ENCODE measurements at regions not wholly inside any gene's neighbourhood (a gene's known extent, or its start where the extent isn't known, plus 50 kb on each side); places are given as distances from the start of the nearest gene placed in this dataset.

GRCh38 chr14:101069666-101070362 lies 166.3 kb upstream of the RTL1 start:
- DNase-seq, result no peak

- no peak for DNase-seq
These were observed 167.3 kb upstream of the RTL1 start for GRCh38 chr14:101070540-101071492.

GRCh38 chr14:101071493-101071906 lies 168.0 kb upstream of the RTL1 start:
- DNase-seq, result no peak

- no peak for DNase-seq
These were observed 168.5 kb upstream of the RTL1 start for GRCh38 chr14:101072070-101072469.

- no peak for DNase-seq
These were observed 169.0 kb upstream of the RTL1 start for GRCh38 chr14:101072531-101072930.

GRCh38 chr14:101072945-101073597 lies 169.5 kb upstream of the RTL1 start:
- DNase-seq, result no peak

GRCh38 chr14:101073598-101073965 lies 170.1 kb upstream of the RTL1 start:
- no peak for DNase-seq

GRCh38 chr14:101074196-101075024 lies 170.9 kb upstream of the RTL1 start:
- DNase-seq, result no peak

- no peak for DNase-seq
These were observed 171.7 kb upstream of the RTL1 start for GRCh38 chr14:101075025-101075800.

- DNase-seq, result no peak
These were observed 172.4 kb upstream of the RTL1 start for GRCh38 chr14:101075801-101076413.

- no peak for DNase-seq
These were observed 173.1 kb upstream of the RTL1 start for GRCh38 chr14:101076451-101077198.

GRCh38 chr14:101077481-101078074 lies 174.1 kb upstream of the RTL1 start:
- peak; percentile 19 for DNase-seq

GRCh38 chr14:101078170-101078891 lies 174.8 kb upstream of the RTL1 start:
- no peak for DNase-seq

- no peak for DNase-seq
These were observed 175.3 kb upstream of the RTL1 start for GRCh38 chr14:101078892-101079221.

- no peak for DNase-seq
These were observed 177.5 kb upstream of the RTL1 start for GRCh38 chr14:101080922-101081593.

- DNase-seq, result no peak
These were observed 178.5 kb upstream of the RTL1 start for GRCh38 chr14:101082036-101082435.

GRCh38 chr14:101082436-101083384 lies 179.2 kb upstream of the RTL1 start:
- no peak for DNase-seq

Data from NCI-H524 treated with DMSO at 0.1 percent for 48 hours (cell line).